ENCODE measurements at regions not wholly inside any gene's neighbourhood (a gene's known extent, or its start where the extent isn't known, plus 50 kb on each side); places are given as distances from the start of the nearest gene placed in this dataset.

DNA sequence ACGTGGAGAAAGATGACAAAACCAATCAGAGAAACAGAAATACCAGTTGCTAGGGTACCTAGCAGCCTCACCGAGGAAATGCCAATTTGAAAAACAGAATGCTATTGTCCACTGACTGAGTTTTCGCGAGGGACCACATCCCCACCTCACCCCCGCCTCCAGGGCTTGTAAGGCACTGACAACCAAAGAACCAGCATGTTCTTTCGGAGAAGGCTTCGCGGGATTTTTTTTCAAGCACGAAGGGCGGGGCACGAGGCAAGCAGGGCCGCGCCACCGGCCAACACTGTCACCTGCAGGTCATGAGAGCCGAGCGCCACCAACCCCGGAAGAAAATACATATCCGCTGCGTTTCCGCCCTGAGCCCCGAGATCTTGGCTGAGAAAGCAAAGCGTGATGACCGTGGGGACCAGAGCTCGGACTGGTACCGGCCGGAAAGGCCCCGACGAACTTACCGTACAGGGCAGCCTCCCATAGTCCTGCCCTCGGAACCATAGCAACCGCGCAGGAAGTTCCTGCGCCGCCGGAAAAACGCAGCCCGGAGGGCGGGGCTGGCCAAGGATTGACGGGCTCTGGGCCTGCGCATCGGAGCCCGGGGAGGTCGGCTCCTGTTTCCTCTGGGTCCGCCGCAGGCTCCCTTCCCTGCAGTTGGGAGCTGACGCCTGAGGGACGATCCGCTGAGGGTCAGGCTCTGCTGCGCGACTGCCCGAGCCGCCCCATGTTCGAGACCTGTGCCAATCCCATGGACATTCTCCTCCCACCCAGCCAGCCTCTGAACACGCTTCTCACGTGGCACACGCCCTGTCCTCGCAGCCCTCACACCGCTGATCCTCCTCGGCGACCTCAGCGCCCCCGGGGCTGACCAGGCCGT is 59.2 kb upstream of the PAGE5 start:
- TF ChIP-seq POLR2A (IDR thresholded peaks at IDR 0.05) = peak; percentile 62
- TF ChIP-seq POLR2AphosphoS5 (IDR thresholded peaks at IDR 0.05) = peak; percentile 84

All from prostate gland (tissue), 1 donor.